Endothelial cell of umbilical vein (primary cell): ENCODE measurements at regions not wholly inside any gene's neighbourhood (a gene's known extent, or its start where the extent isn't known, plus 50 kb on each side); places are given as distances from the start of the nearest gene placed in this dataset.

Experiments used
- BruUV-seq: library from RNA; stranded (reverse); fragments of 400-500 nt; replicated peaks from 2 replicates; lab custom pipeline; 2021; lab: Mats Ljungman, UMichigan
- CTCF ChIA-PET: fragments of 300-600, 350-600 bp; sonication (Branson Sonifier 250); formaldehyde crosslinking; loops from one replicate; lab custom pipeline; 2021; ENCODE audit warnings: antibody characterized with exemption, inconsistent platforms; lab: Charles Lee
- POLR2A ChIA-PET: fragments of 300-600, 350-600 bp; sonication (Branson Sonifier 250); formaldehyde crosslinking; loops from one replicate; lab custom pipeline; 2021; ENCODE audit warnings: antibody characterized with exemption, inconsistent platforms; lab: Charles Lee
- DNase-seq: peaks from one replicate; pipeline ENCODE4 v3.0.0-alpha.2; 2011; ENCODE audit warnings: low read depth, low spot score
- FAIRE-seq: peaks from 2 replicates; lab custom pipeline; 2011; peaks lifted over from hg19 to GRCh38; lab: Jason Lieb, UNC
- H2AFZ ChIP-seq: 2 replicates; pipeline ENCODE4 v1.6.0; 2012; ENCODE audit warnings: low read depth, low read length, control low read depth, inconsistent platforms
- H3K27ac ChIP-seq: 2 replicates; pipeline ENCODE4 v1.5.1; 2011; ENCODE audit warnings: low read depth, mild to moderate bottlenecking, control low read depth, low read length, moderate library complexity; ENCODE audit not compliant: insufficient read depth
- H3K27me3 ChIP-seq, 2 experiments: 2 replicates each; pipeline versions ENCODE4 v1.6.0 to v1.6.1; 2011; ENCODE audit warnings: low read length in 2 of 2, mixed read lengths in 1 of 2; ENCODE audit not compliant: control insufficient read depth in 2 of 2, insufficient read depth in 2 of 2
- H3K36me3 ChIP-seq, 2 experiments: 2 replicates in 1 of 2; 3 replicates in 1 of 2; pipeline ENCODE4 v1.5.1; 2011; ENCODE audit warnings: low read length in 2 of 2, mild to moderate bottlenecking in 1 of 2, moderate library complexity in 1 of 2; ENCODE audit not compliant: control insufficient read depth in 2 of 2, insufficient read depth in 2 of 2; ENCODE audit errors: extremely low read depth in 1 of 2
- H3K4me1 ChIP-seq: 3 replicates; pipeline ENCODE4 v1.5.1; 2011; ENCODE audit warnings: mild to moderate bottlenecking, low read length; ENCODE audit not compliant: control insufficient read depth, insufficient read depth; ENCODE audit errors: extremely low read depth
- H3K4me2 ChIP-seq: 2 replicates; pipeline ENCODE4 v1.6.1; 2011; ENCODE audit warnings: low read length, control low read depth, mixed read lengths; ENCODE audit not compliant: insufficient read depth
- H3K4me3 ChIP-seq, 3 experiments: fragments of 200-600 bp in 1 of 3; sonication (generic), shearing (Covaris generic) in 1 of 3; replicated peaks in 1 of 3; 2 replicates each; pipeline ENCODE4 v1.5.1; 2011 to 2016; ENCODE audit warnings: control low read depth in 3 of 3, low read length in 3 of 3, mild to moderate bottlenecking in 2 of 3, inconsistent platforms in 1 of 3, low read depth in 1 of 3, moderate library complexity in 1 of 3; ENCODE audit not compliant: insufficient read depth in 1 of 3
- H3K79me2 ChIP-seq: 2 replicates; pipeline ENCODE4 v1.6.0; 2012; ENCODE audit warnings: low read length, inconsistent platforms; ENCODE audit not compliant: control insufficient read depth, insufficient read depth
- H3K9ac ChIP-seq: replicated peaks from 2 replicates; pipeline ENCODE3; 2011; ENCODE audit warnings: low read length, control low read depth; ENCODE audit not compliant: insufficient read depth; ENCODE audit errors: extremely low read depth
- H3K9me1 ChIP-seq: replicated peaks from 3 replicates; pipeline ENCODE4 v1.6.0; 2011; ENCODE audit warnings: mild to moderate bottlenecking, low read length; ENCODE audit not compliant: control insufficient read depth, insufficient read depth; ENCODE audit errors: extremely low read depth
- H3K9me3 ChIP-seq: replicated peaks from 2 replicates; pipeline ENCODE4 v1.5.1; 2012; ENCODE audit warnings: low read length, inconsistent platforms; ENCODE audit not compliant: control insufficient read depth, insufficient read depth
- H4K20me1 ChIP-seq: replicated peaks from 2 replicates; pipeline ENCODE3; 2011; ENCODE audit warnings: mild to moderate bottlenecking, low read length; ENCODE audit not compliant: control insufficient read depth, insufficient read depth; ENCODE audit errors: extremely low read depth
- EZH2 ChIP-seq: IDR thresholded peaks from 2 replicates; pipeline ENCODE4 v1.6.1; 2012; ENCODE audit warnings: borderline replicate concordance, low read depth, mild to moderate bottlenecking, moderate library complexity, low read length, inconsistent platforms; ENCODE audit not compliant: severe bottlenecking
- FOS ChIP-seq: IDR thresholded peaks from 2 replicates; pipeline ENCODE4 v1.6.1; 2011; ENCODE audit warnings: mild to moderate bottlenecking, low read length, moderate library complexity, borderline replicate concordance; ENCODE audit not compliant: insufficient read depth
- GATA2 ChIP-seq: IDR thresholded peaks from 2 replicates; pipeline ENCODE4 v1.7.0; 2011; ENCODE audit warnings: low read depth, mild to moderate bottlenecking, moderate library complexity, mixed read lengths, low read length; ENCODE audit not compliant: insufficient read length, insufficient read depth
- JUN ChIP-seq: IDR thresholded peaks from 2 replicates; pipeline ENCODE4 v1.6.1; 2011; ENCODE audit warnings: borderline replicate concordance, low read depth; ENCODE audit not compliant: insufficient read length, insufficient read depth
- MAX ChIP-seq: IDR thresholded peaks from 2 replicates; pipeline ENCODE4 v1.6.1; 2011; ENCODE audit not compliant: insufficient read depth, insufficient read length
- MYC ChIP-seq: IDR thresholded peaks from one replicate; pipeline ENCODE4 v1.6.1; 2011; ENCODE audit warnings: mild to moderate bottlenecking, low read depth, low read length
- POLR2A ChIP-seq: IDR thresholded peaks from 2 replicates; pipeline ENCODE4 v1.6.1; 2012; ENCODE audit warnings: low read depth, mild to moderate bottlenecking, control low read depth, low read length
- POLR2AphosphoS5 ChIP-seq: IDR thresholded peaks from 2 replicates; pipeline ENCODE4 v1.6.1; 2012; ENCODE audit warnings: low read depth, mild to moderate bottlenecking, control low read depth, low read length, moderate library complexity; ENCODE audit not compliant: insufficient read depth
- dilution Hi-C: fragments of 300-500 bp; cut with MboI; formaldehyde crosslinking; loops from one replicate; pipeline ENCODE4 v1.15.0; 2019; ENCODE audit warnings: low sequenced_read_pairs; ENCODE audit not compliant: extremely low pct_ligation_motif_present
- intact Hi-C: fragments of 100-400 bp; cut with micrococcal nuclease; formaldehyde crosslinking; loops from one replicate; pipeline ENCODE4 v1.10.0; 2022
- TF ChIP-seq, protein P1 (sequence below), 2 donors: IDR thresholded peaks; 1 replicate in 1 of 2; 2 replicates in 1 of 2; pipeline ENCODE4 v1.5.1; 2011; ENCODE audit warnings: low read length in 2 of 2, mild to moderate bottlenecking in 2 of 2, moderate library complexity in 2 of 2, control low read depth in 1 of 2, inconsistent platforms in 1 of 2, low read depth in 1 of 2; ENCODE audit not compliant: insufficient read depth in 1 of 2; ENCODE audit errors: extremely low read depth in 1 of 2

DNA sequence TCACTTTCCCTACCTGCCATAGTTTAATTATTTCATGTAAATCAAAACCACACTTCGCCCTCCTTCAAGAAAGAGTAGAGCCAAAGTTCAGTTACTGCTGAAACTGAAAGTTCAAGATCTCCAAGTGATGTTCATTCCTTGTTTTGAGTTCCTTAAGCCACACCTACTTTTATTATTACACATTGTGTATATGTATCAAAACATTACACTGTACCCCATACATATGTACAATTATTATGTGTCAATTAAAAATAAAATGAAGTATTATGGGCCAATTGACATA, 892.3 kb upstream of the NDST4 start:
- no peaks in the 10 kb centered on the region for H4K20me1 ChIP-seq
- H2AFZ ChIP-seq = no peak overlapping the region
- TF ChIP-seq EZH2 = no peak
- no peak for TF ChIP-seq FOS
- no peak for TF ChIP-seq POLR2AphosphoS5
- TF ChIP-seq GATA2 = no peak
- TF ChIP-seq POLR2A = no peak
- no peak for TF ChIP-seq MYC
- TF ChIP-seq JUN = no peak
- TF ChIP-seq, protein P1, sequence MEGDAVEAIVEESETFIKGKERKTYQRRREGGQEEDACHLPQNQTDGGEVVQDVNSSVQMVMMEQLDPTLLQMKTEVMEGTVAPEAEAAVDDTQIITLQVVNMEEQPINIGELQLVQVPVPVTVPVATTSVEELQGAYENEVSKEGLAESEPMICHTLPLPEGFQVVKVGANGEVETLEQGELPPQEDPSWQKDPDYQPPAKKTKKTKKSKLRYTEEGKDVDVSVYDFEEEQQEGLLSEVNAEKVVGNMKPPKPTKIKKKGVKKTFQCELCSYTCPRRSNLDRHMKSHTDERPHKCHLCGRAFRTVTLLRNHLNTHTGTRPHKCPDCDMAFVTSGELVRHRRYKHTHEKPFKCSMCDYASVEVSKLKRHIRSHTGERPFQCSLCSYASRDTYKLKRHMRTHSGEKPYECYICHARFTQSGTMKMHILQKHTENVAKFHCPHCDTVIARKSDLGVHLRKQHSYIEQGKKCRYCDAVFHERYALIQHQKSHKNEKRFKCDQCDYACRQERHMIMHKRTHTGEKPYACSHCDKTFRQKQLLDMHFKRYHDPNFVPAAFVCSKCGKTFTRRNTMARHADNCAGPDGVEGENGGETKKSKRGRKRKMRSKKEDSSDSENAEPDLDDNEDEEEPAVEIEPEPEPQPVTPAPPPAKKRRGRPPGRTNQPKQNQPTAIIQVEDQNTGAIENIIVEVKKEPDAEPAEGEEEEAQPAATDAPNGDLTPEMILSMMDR (IDR thresholded peaks at IDR 0.05; ENCODE audit: extremely low read depth in 1 of 2, insufficient read depth in 1 of 2, low read depth in 1 of 2, low read length in 2 of 2) = no peak
- TF ChIP-seq MAX = no peak
- intact Hi-C loops (no loop called here), dilution Hi-C loops (no loop called here)
- no peaks in the 10 kb centered on the region for H3K9me1 ChIP-seq
- CTCF ChIA-PET = no interaction called here
- no peaks in the 10 kb centered on the region for H3K36me3 ChIP-seq
- no peaks in the 10 kb centered on the region for H3K9me3 ChIP-seq
- no TSS peak for BruUV-seq
- no peak overlapping the region for H3K4me2 ChIP-seq
- H3K27ac ChIP-seq = no peak overlapping the region
- DNase-seq = no peak
- H3K4me1 ChIP-seq = no peaks in the 10 kb centered on the region
- POLR2A ChIA-PET = no interaction called here
- H3K4me3 ChIP-seq = no peak overlapping the region
- H3K27me3 ChIP-seq = no peaks in the 10 kb centered on the region
- no peak for FAIRE-seq
- H3K9ac ChIP-seq = no peak overlapping the region
- H3K79me2 ChIP-seq = no peaks in the 10 kb centered on the region
